ENCODE measurements at regions not wholly inside any gene's neighbourhood (a gene's known extent, or its start where the extent isn't known, plus 50 kb on each side); places are given as distances from the start of the nearest gene placed in this dataset.

- Histone ChIP-seq H3K4me1 (no peaks in the 10 kb centered on the region), H3K9me3 (no peaks in the 10 kb centered on the region), H3K36me3 (no peaks in the 10 kb centered on the region), H3K27me3 (no peaks in the 10 kb centered on the region), H3K4me3 (no peak overlapping the region), H3K27ac (no peak overlapping the region)
- FAIRE-seq, result peak; percentile 49
- 89 to 91% methylated on average over 2 of the region's 2 CpGs for WGBS, 2 donors
- ATAC-seq, result no peak
- TF ChIP-seq CTCF (IDR thresholded peaks at IDR 0.05), result no peak
- DNase-seq, result no peak
- intact Hi-C loops (cut with DNase I), result no loop called here
Measured at GRCh38 chrX:43003939-43004338, 226.0 kb upstream of the PPP1R2C start.

GRCh38 chrX:43005561-43005960, 227.6 kb upstream of the PPP1R2C start:
- Histone ChIP-seq H3K9me3 (no peaks in the 10 kb centered on the region), H3K4me1 (no peaks in the 10 kb centered on the region), H3K4me3 (no peak overlapping the region), H3K36me3 (no peaks in the 10 kb centered on the region), H3K27me3 (no peaks in the 10 kb centered on the region), H3K27ac (no peak overlapping the region)
- no peak for TF ChIP-seq CTCF (IDR thresholded peaks at IDR 0.05)
- intact Hi-C loops (cut with DNase I), result no loop called here
- WGBS, 2 donors, result 36 to 54% methylated on average over 3 of the region's 3 CpGs
- no peak for DNase-seq
- no peak for FAIRE-seq
- ATAC-seq, result no peak

- peaks cover 0 to 7% (median 0%) of the 10 kb centered on the region in 4 donors for H3K27me3 ChIP-seq
- intact Hi-C loops (cut with DNase I), result no loop called here
- H3K4me3 ChIP-seq, result no peak overlapping the region
- no peak overlapping the region for H3K27ac ChIP-seq
- WGBS, 2 donors, result 71 to 85% methylated on average over 1 of the region's 1 CpG
- TF ChIP-seq CTCF (IDR thresholded peaks at IDR 0.05), result no peak
- no peaks in the 10 kb centered on the region for H3K36me3 ChIP-seq
- H3K4me1 ChIP-seq, result no peaks in the 10 kb centered on the region
- H3K9me3 ChIP-seq, result no peaks in the 10 kb centered on the region
- ATAC-seq (no peak), DNase-seq (no peak), FAIRE-seq (no peak)
Measured at GRCh38 chrX:43008356-43008755, 230.4 kb upstream of the PPP1R2C start.

- no peak for ATAC-seq
- Histone ChIP-seq H3K27ac (no peak overlapping the region), H3K27me3 (peaks cover 0 to 7% (median 0%) of the 10 kb centered on the region in 4 donors), H3K36me3 (no peaks in the 10 kb centered on the region), H3K4me1 (no peaks in the 10 kb centered on the region), H3K4me3 (no peak overlapping the region), H3K9me3 (no peaks in the 10 kb centered on the region)
- no peak for FAIRE-seq
- intact Hi-C loops (cut with DNase I), result no loop called here
- no peak for DNase-seq
- TF ChIP-seq CTCF (IDR thresholded peaks at IDR 0.05), result no peak
Measured at GRCh38 chrX:43016021-43016420, 238.1 kb upstream of the PPP1R2C start.

GRCh38 chrX:43018031-43018430, 240.1 kb upstream of the PPP1R2C start:
- 79 to 81% methylated on average over 5 of the region's 5 CpGs for WGBS, 2 donors

More at GRCh38 chrX:43018031-43018430, 240.1 kb upstream of the PPP1R2C start:
- FAIRE-seq, result no peak
- Histone ChIP-seq H3K9me3 (no peaks in the 10 kb centered on the region), H3K36me3 (no peaks in the 10 kb centered on the region), H3K4me3 (no peak overlapping the region), H3K4me1 (no peaks in the 10 kb centered on the region), H3K27ac (no peak overlapping the region), H3K27me3 (no peaks in the 10 kb centered on the region)
- no peak for ATAC-seq
- intact Hi-C loops (cut with DNase I), result no loop called here
- TF ChIP-seq CTCF (IDR thresholded peaks at IDR 0.05), result no peak
- no peak for DNase-seq
